ENCODE measurements at regions not wholly inside any gene's neighbourhood (a gene's known extent, or its start where the extent isn't known, plus 50 kb on each side); places are given as distances from the start of the nearest gene placed in this dataset.
"Not testable (repeated sequence)": the region's sequence is repeated elsewhere in the genome, so short reads cannot be mapped to it uniquely, and the experiment has no call there.

DNA sequence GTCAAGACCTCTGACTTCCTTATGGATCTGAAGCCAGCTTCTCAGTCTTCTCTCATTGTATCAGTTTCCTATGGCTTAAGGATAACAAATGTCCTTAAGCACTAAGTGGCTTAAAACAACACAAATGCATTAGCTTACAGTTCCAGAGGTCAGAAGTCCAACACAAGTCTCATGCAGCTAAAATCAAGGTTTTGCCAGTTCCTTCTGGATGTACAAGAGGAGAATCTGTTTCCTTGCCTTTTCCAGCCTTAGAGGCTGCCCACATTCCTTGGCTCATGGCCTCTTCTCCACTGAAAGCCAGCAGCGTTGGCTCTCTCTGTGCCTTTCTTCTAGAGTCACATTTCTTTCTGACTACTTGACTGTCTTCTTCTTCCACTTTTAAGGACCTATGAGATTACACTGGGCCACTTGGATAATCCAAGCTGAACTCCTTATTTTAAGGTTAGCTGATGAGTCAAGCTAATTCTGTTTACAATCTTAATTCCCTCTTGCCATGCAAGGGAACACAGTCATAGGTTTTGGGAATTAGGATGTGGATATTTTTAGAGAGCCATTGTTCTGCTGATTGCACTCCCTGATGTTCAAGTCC, 179.0 kb downstream of the BCAS1 start:
- peak; percentile 18 for DNase-seq

DNA sequence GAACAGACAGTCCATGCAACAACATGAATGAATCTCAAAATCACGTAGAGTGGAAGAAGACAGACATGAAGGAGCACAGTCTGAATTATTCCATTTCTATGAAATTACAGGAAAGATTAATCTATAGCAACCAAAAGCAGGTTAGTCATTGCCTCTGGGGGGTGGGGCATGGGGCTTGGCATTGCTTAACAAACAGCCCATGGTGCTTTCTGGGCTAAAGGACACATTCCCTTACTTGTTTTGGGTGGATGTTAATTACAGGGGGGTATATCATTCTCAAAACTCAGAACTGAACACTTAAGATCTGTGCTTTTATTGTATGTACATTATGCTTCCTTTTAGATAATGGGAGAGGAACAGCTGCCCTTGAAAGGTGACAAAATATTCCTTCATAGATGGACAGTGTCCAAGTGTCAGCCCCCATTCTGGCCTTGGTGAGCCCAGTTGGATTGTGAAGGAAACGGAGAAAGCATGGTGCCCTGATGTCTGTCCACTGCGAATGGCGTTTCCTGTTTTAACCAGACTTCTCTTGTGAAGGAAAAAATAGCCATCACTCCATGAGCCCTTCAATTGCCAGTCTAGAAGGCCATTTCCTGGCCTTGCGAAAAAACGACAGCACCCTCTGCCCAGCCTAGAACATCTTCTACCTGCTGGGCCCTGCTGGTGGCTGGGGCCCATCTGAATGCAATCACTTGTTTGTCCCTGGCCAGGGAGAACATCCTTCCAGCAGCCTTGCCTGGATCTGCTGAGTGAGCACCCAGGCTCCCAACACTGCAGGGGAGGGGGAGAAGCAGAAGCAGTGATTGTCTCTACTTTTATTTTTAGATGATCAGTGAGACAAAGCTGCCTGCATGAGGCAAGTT, 179.7 kb downstream of the BCAS1 start:
- peak; percentile 45 for DNase-seq

GRCh38 chr20:53889411-53890148, 180.8 kb downstream of the BCAS1 start:
- no peak for DNase-seq

- no peak for DNase-seq
Observed at GRCh38 chr20:53888951-53889350, 181.4 kb downstream of the BCAS1 start.

GRCh38 chr20:53888510-53888909, 181.9 kb downstream of the BCAS1 start:
- DNase-seq: peak; percentile 50

- peak; percentile 33 for DNase-seq
Observed at GRCh38 chr20:53887973-53888372, 182.4 kb downstream of the BCAS1 start.

GRCh38 chr20:53884859-53885541, 185.4 kb downstream of the BCAS1 start:
- DNase-seq: peak; percentile 57

- no peak for DNase-seq
Observed at GRCh38 chr20:53883098-53883911, 187.1 kb downstream of the BCAS1 start.

DNA sequence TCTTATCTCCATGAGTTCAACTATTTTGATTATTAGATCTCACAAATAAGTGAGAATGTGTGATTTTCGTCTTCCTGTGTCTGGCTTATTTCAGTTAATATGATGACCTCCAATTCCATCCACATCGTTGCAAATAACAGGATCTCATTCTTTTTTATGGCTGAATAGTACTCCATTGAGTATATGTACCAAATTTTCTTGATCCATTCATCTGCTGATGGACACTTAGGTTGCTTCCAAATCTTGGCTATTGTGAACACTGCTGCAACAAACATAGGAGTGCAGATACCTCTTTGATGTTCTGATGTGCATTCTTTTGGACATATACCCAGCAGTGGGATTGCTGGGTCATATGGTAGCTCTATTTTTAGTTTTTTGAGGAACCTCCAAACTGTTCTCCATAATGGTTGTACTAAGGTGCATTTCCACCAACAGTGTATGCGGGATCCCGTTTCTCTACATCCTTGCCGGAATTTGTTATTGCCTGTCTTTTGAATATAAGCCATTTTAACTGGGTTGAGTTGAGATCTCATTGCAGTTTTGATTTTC, 187.9 kb downstream of the BCAS1 start:
- DNase-seq: not testable (repeated sequence)

GRCh38 chr20:53881362-53881761, 189.0 kb downstream of the BCAS1 start:
- DNase-seq: no peak

- DNase-seq: no peak
Observed at GRCh38 chr20:53880108-53880641, 190.2 kb downstream of the BCAS1 start.

- DNase-seq: no peak
Observed at GRCh38 chr20:53879048-53879684, 191.2 kb downstream of the BCAS1 start.

- DNase-seq: no peak
Observed at GRCh38 chr20:53878262-53879047, 191.9 kb downstream of the BCAS1 start.

DNA sequence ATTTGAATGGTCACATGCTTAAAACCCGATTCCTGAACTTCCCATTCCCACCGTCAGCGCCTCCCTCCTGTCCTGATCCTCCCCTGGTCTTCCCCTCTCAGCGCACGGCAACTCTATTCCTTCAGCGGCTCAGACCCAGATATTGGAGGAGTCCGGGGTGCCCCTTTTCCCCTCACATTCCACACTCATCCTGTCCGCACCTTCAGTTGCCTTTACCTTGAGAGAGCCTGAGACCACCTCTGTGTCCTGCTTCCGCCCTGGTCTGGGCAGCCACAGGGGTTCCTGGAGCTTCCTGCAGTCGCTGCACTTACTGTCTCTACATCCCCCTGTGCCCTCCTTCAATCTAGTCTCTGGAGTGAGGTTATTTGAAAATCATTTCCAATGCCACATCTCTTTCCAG, 193.4 kb downstream of the BCAS1 start:
- no peak for DNase-seq

DNA sequence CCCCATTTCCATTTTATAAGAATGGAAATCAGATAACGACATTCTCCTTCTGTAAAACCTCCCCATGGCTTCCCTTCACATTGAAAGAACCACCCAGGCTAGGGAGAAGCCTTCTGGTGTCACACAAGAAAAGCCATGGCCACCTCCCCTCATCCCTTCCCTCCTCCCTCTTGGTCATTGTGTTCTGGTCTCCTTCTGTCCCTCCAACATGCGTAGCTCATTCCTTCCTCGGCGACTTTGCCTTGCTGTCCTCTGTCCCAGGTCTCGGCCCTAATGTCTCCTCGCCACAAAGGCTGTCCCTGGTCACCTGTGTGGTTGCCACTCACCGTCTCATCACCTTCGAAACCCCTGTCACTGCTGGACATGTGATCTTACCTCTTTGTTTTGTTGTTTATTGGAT, 193.9 kb downstream of the BCAS1 start:
- DNase-seq: no peak

DNA sequence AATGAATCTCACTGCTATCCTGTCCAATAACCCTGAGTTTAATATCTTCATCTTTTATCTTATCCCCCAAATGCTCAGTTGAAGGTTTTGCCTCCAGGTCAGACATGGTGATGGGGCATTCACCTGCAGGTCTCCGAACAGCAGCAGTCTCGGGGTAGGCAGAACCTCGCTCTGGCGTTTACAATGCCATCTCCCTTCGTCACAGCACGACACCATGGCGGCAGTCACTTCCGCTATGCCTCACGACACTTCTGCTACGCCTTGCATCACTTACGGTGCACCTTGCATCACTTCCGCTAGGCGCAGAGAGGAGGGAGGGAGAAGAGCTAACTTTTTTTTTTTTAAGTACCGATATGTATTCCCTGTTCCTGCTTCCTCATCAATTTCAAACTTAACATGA, 194.9 kb downstream of the BCAS1 start:
- DNase-seq: no peak

DNA sequence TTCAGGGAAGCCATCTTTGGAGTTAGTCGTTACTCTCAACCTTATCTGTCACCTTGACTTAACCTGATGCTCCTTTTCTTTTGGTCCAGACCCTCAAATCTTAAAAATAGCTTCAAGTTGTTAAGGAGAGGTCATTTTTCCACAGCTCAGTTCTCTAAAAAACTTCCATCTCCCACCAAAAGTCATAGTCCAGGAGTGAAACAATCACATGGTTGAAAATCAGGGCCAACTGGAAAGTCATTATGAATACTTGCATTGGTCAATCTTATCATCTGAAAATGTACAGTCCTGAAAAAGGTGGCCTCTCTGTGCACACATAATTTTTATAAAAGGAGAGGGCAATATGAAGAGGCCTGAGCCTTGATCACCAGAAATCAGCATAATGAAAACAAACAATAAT, 195.7 kb downstream of the BCAS1 start:
- no peak for DNase-seq

DNA sequence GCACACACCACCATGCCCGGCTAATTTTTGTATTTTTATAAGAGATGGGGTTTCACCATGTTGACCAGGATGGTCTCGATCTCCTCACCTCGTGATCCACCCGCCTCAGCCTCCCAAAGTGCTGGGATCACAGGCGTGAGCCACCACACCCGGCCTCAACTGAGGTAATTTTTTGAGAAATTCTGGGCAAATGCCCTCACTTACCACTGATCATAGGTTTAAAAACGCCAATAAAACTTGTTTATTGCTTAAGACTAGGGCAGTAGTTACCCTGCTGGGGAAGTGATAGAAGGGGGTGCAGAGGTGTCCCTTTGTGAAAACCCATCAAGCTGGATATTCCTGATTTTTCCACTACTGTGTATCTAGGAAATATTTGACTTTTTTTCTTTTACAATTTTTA, 196.3 kb downstream of the BCAS1 start:
- no peak for DNase-seq

GRCh38 chr20:53873230-53873604, 197.2 kb downstream of the BCAS1 start:
- DNase-seq: no peak

GRCh38 chr20:53872561-53873229, 197.7 kb downstream of the BCAS1 start:
- no peak for DNase-seq

Measured in activated CD8-positive, alpha-beta memory T cell treated with anti-CD3 and anti-CD28 coated beads, Interleukin-2, amount 50 U/mL, for 48 hours (primary cell).